ENCODE measurements at regions not wholly inside any gene's neighbourhood (a gene's known extent, or its start where the extent isn't known, plus 50 kb on each side); places are given as distances from the start of the nearest gene placed in this dataset.

DNA sequence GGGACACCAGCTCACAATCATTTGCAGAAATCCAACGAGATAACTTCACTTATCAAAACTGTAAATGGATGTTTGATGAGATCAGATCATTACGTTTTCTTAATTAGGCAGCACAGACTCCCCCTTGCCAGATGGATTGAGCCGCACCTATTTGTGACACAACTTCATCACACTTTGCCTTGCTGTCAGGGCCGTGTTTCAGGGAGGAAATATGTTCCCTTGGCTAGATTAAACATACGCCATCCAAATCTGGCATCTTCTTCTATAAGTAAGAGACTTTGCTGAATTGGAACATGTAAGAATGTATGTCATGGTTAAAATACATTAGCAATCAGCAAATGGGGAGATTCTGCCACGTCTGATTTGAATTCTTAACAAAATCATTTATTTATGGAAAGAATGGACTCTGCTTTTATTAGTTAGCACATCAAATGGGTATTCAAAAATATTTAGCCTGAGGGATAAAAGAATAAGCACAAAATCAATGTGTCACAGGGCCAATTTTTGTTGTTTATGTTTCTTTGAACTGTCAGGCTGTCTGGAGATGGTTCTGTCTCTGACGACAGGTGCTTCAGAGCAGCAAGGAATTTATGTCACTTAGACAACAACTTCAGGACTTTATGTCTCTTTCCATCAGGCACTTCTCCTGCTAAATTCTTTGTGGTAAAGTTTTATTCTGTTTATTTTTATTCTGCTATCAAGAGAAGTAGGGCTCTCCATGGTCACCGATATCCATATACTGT, 326.1 kb upstream of the NCAM1 start:
- Histone ChIP-seq H3K9me3 (ENCODE audit: low read depth, low read length) (no peaks in the 10 kb centered on the region), H3K27ac (ENCODE audit: low read depth, low read length) (no peak overlapping the region), H3K4me1 (ENCODE audit: insufficient read depth, low read length) (no peaks in the 10 kb centered on the region), H3K36me3 (ENCODE audit: insufficient read depth, low read length) (no peaks in the 10 kb centered on the region), H4K20me1 (ENCODE audit: insufficient read depth, low read length) (no peaks in the 10 kb centered on the region), H3K4me2 (ENCODE audit: insufficient read depth, low read length) (no peak overlapping the region), H2AFZ (ENCODE audit: low read length) (no peak overlapping the region), H3K27me3 (ENCODE audit: insufficient read depth, low read length) (peaks cover 2% of the 10 kb centered on the region), H3K4me3 (ENCODE audit: insufficient read depth, low read length) (no peak overlapping the region), H3K79me2 (ENCODE audit: insufficient read depth, low read length) (no peaks in the 10 kb centered on the region)
- DNase-seq (ENCODE audit: insufficient read length, low spot score, missing footprints), result no peak
- TF ChIP-seq, protein P1, sequence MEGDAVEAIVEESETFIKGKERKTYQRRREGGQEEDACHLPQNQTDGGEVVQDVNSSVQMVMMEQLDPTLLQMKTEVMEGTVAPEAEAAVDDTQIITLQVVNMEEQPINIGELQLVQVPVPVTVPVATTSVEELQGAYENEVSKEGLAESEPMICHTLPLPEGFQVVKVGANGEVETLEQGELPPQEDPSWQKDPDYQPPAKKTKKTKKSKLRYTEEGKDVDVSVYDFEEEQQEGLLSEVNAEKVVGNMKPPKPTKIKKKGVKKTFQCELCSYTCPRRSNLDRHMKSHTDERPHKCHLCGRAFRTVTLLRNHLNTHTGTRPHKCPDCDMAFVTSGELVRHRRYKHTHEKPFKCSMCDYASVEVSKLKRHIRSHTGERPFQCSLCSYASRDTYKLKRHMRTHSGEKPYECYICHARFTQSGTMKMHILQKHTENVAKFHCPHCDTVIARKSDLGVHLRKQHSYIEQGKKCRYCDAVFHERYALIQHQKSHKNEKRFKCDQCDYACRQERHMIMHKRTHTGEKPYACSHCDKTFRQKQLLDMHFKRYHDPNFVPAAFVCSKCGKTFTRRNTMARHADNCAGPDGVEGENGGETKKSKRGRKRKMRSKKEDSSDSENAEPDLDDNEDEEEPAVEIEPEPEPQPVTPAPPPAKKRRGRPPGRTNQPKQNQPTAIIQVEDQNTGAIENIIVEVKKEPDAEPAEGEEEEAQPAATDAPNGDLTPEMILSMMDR (IDR thresholded peaks at IDR 0.05; ENCODE audit: extremely low read depth, low read depth, low read length), result no peak

DNA sequence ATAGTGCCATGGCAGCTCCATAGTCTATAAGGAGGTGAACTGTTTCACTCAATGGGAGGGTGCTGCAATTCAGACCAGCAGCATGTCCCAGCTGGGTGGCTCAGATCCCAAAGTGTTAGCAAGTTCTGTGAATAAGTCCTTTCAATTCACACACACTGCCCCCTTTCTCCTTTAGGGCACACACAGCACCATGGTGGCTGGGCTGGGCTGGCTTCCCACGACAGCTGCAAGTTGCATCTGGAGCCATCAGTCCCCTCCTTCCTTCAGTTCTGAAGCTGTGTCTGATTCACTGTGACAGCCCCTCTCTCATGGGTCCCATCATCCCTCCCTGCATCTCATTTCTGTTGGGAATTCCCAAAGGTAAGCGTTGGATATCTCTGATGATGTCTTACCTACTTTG, 324.1 kb upstream of the NCAM1 start:
- DNase-seq (ENCODE audit: insufficient read length, low spot score, missing footprints), result no peak
- no peaks in the 10 kb centered on the region for H3K79me2 ChIP-seq (ENCODE audit: insufficient read depth, low read length)
- H3K4me3 ChIP-seq (ENCODE audit: insufficient read depth, low read length), result no peak overlapping the region
- no peaks in the 10 kb centered on the region for H3K36me3 ChIP-seq (ENCODE audit: insufficient read depth, low read length)
- H3K9me3 ChIP-seq (ENCODE audit: low read depth, low read length), result no peaks in the 10 kb centered on the region
- no peak overlapping the region for H2AFZ ChIP-seq (ENCODE audit: low read length)
- H4K20me1 ChIP-seq (ENCODE audit: insufficient read depth, low read length), result no peaks in the 10 kb centered on the region
- no peaks in the 10 kb centered on the region for H3K4me1 ChIP-seq (ENCODE audit: insufficient read depth, low read length)
- H3K27me3 ChIP-seq (ENCODE audit: insufficient read depth, low read length), result peaks cover 2% of the 10 kb centered on the region
- no peak overlapping the region for H3K4me2 ChIP-seq (ENCODE audit: insufficient read depth, low read length)
- no peak overlapping the region for H3K27ac ChIP-seq (ENCODE audit: low read depth, low read length)
- TF ChIP-seq, protein P1 (IDR thresholded peaks at IDR 0.05; ENCODE audit: extremely low read depth, low read depth, low read length), result no peak

DNA sequence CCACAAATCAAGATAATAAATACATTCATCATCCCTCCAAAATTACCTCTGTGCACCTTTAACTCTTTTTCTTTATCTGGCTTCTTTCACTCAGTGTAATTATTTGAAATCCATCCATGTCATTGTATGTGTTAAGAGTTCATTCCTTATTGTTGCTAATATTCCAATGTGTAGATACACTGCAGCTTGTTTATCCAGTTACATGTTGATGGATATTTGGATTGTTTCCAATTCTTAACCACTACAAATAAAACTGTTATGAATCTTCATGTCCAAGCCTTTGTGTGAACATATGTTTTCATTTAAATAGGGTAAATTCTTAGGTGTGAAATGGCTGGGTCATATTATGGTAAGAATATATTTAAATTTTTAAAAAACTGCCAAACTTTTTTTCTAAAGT, 323.3 kb upstream of the NCAM1 start:
- no peaks in the 10 kb centered on the region for H3K79me2 ChIP-seq (ENCODE audit: insufficient read depth, low read length)
- no peak overlapping the region for H3K27ac ChIP-seq (ENCODE audit: low read depth, low read length)
- H3K36me3 ChIP-seq (ENCODE audit: insufficient read depth, low read length), result no peaks in the 10 kb centered on the region
- H3K4me3 ChIP-seq (ENCODE audit: insufficient read depth, low read length), result no peak overlapping the region
- no peaks in the 10 kb centered on the region for H4K20me1 ChIP-seq (ENCODE audit: insufficient read depth, low read length)
- H3K9me3 ChIP-seq (ENCODE audit: low read depth, low read length), result no peaks in the 10 kb centered on the region
- TF ChIP-seq, protein P1 (IDR thresholded peaks at IDR 0.05; ENCODE audit: extremely low read depth, low read depth, low read length), result no peak
- H2AFZ ChIP-seq (ENCODE audit: low read length), result no peak overlapping the region
- no peaks in the 10 kb centered on the region for H3K4me1 ChIP-seq (ENCODE audit: insufficient read depth, low read length)
- no peak for DNase-seq (ENCODE audit: insufficient read length, low spot score, missing footprints)
- H3K4me2 ChIP-seq (ENCODE audit: insufficient read depth, low read length), result no peak overlapping the region
- H3K27me3 ChIP-seq (ENCODE audit: insufficient read depth, low read length), result peaks cover 2% of the 10 kb centered on the region

DNA sequence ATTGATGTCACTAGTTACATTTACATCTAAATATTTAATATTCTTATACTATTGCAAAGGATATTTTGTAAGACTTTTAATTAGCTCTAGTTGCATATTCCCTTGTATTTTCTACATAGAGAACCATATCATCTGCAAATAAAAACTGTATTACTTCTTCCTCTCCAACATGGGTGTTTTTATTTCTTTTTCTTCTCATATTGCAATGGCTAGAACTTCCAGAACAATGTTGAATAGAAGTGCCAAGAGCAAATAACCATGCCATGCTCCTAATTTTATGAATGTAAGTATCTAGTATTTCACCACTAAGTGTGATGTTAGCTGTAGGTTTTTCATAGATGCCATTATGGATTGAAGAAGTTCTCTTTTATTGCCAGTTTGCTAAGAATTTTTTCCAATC, 321.8 kb upstream of the NCAM1 start:
- H3K4me2 ChIP-seq (ENCODE audit: insufficient read depth, low read length), result no peak overlapping the region
- H3K4me3 ChIP-seq (ENCODE audit: insufficient read depth, low read length), result no peak overlapping the region
- TF ChIP-seq, protein P1 (IDR thresholded peaks at IDR 0.05; ENCODE audit: extremely low read depth, low read depth, low read length), result no peak
- DNase-seq (ENCODE audit: insufficient read length, low spot score, missing footprints), result no peak
- no peaks in the 10 kb centered on the region for H3K79me2 ChIP-seq (ENCODE audit: insufficient read depth, low read length)
- no peak overlapping the region for H2AFZ ChIP-seq (ENCODE audit: low read length)
- H4K20me1 ChIP-seq (ENCODE audit: insufficient read depth, low read length), result no peaks in the 10 kb centered on the region
- no peaks in the 10 kb centered on the region for H3K9me3 ChIP-seq (ENCODE audit: low read depth, low read length)
- no peaks in the 10 kb centered on the region for H3K36me3 ChIP-seq (ENCODE audit: insufficient read depth, low read length)
- H3K4me1 ChIP-seq (ENCODE audit: insufficient read depth, low read length), result no peaks in the 10 kb centered on the region
- H3K27ac ChIP-seq (ENCODE audit: low read depth, low read length), result no peak overlapping the region
- peaks cover 2% of the 10 kb centered on the region for H3K27me3 ChIP-seq (ENCODE audit: insufficient read depth, low read length)

Data from osteoblast (primary cell).